ENCODE measurements at regions not wholly inside any gene's neighbourhood (a gene's known extent, or its start where the extent isn't known, plus 50 kb on each side); places are given as distances from the start of the nearest gene placed in this dataset.

GRCh38 chr4:71125137-71125536, 131.7 kb downstream of the DCK start:
- TF ChIP-seq RARB (CRISPR knock-in tag; IDR thresholded peaks at IDR 0.05) (no peak), ZNF8 (CRISPR knock-in tag; IDR thresholded peaks at IDR 0.05) (no peak), ARNTL (CRISPR knock-in tag; IDR thresholded peaks at IDR 0.05; ENCODE audit: borderline replicate concordance, low read depth) (no peak), PATZ1 (CRISPR knock-in tag; IDR thresholded peaks at IDR 0.05; ENCODE audit: borderline replicate concordance) (no peak), CREB5 (CRISPR knock-in tag; IDR thresholded peaks at IDR 0.05; ENCODE audit: low read depth) (no peak)

All from SK-N-SH treated with all-trans-retinoic acid at 6 μM for 48 hours (cell line).